Adrenal gland (tissue), 5 donors: ENCODE measurements at regions not wholly inside any gene's neighbourhood (a gene's known extent, or its start where the extent isn't known, plus 50 kb on each side); places are given as distances from the start of the nearest gene placed in this dataset.

Source experiments
- POLR2A ChIP-seq, 2 donors: fragments of 450-650 bp; IDR thresholded peaks; one replicate each; pipeline ENCODE4 v1.6.1; 2017; ENCODE audit warnings: antibody characterized with exemption in 2 of 2, mild to moderate bottlenecking in 2 of 2, moderate library complexity in 1 of 2
- TF ChIP-seq, protein P1 (sequence below), 6 experiments: fragments of 450-650 bp in 4 of 6; fragments of 200-600 bp in 2 of 6; sonication (generic) in 1 of 6; IDR thresholded peaks; 1 replicate in 5 of 6; 2 replicates in 1 of 6; pipeline versions ENCODE4 v1.5.1 to v1.8.0; 2016 to 2021; ENCODE audit warnings: antibody characterized with exemption in 6 of 6, mild to moderate bottlenecking in 2 of 6, moderate library complexity in 1 of 6
- donor health status: DM: no; HTN: no; CAD: no.

DNA sequence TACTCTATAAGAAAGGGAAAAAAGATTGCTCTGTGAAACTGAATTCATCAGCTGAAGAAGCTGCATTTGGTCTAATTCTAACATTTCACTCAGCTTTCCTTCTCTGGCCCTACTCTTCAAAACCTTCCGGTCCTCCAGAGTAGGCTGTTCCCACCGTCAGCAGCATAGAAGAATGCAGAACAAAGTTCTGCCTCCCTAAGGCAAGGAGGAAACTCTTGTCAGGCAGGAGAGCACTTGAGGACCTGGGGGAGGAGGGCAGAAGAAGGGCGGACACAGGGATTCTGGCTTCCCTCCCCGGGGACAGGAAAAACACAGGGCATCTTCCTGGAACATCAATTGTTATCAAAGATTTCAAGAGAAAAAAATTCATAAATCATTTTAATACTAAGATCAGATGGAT is 69.2 kb upstream of the SHB start:
- TF ChIP-seq, protein P1, sequence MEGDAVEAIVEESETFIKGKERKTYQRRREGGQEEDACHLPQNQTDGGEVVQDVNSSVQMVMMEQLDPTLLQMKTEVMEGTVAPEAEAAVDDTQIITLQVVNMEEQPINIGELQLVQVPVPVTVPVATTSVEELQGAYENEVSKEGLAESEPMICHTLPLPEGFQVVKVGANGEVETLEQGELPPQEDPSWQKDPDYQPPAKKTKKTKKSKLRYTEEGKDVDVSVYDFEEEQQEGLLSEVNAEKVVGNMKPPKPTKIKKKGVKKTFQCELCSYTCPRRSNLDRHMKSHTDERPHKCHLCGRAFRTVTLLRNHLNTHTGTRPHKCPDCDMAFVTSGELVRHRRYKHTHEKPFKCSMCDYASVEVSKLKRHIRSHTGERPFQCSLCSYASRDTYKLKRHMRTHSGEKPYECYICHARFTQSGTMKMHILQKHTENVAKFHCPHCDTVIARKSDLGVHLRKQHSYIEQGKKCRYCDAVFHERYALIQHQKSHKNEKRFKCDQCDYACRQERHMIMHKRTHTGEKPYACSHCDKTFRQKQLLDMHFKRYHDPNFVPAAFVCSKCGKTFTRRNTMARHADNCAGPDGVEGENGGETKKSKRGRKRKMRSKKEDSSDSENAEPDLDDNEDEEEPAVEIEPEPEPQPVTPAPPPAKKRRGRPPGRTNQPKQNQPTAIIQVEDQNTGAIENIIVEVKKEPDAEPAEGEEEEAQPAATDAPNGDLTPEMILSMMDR (IDR thresholded peaks at IDR 0.05), result no peak
- no peak for TF ChIP-seq POLR2A (IDR thresholded peaks at IDR 0.05)
